Neural progenitor cell (in vitro differentiated cells): ENCODE measurements at regions not wholly inside any gene's neighbourhood (a gene's known extent, or its start where the extent isn't known, plus 50 kb on each side); places are given as distances from the start of the nearest gene placed in this dataset.

Experiments
- EZH2 ChIP-seq: fragments of 200-600 bp; sonication (generic); IDR thresholded peaks from 2 replicates; pipeline ENCODE4 v1.6.1; 2017; ENCODE audit warnings: antibody characterized with exemption, mild to moderate bottlenecking, moderate library complexity
- EZH2phosphoT487 ChIP-seq: fragments of 200-600 bp; sonication (generic); IDR thresholded peaks from 2 replicates; pipeline ENCODE4 v1.6.1; 2017; ENCODE audit warnings: antibody characterized with exemption
- TF ChIP-seq, protein P1 (sequence below): fragments of 200-600 bp; sonication (generic); IDR thresholded peaks from 2 replicates; pipeline ENCODE4 v1.5.1; 2017; ENCODE audit warnings: antibody characterized with exemption, mild to moderate bottlenecking

DNA sequence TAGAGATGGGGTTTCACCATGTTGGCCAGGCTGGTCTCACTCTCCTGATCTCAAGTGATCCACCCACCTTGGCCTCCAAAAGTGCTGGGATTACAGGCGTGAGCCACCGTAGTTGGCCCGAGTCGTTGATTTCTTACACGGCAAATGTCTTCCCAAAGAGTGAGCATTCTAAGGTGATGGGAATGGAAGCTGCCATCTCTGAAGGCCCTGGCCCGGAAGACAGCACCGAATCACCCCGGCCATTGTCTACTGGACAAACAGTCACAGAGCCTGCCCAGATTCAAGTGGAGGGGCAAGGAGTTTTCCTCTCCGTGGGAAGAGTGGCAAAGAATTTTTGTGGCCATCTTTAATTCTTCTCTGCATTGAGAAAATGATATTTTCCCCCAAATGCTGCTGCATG, 92.1 kb upstream of the AJAP1 start:
- TF ChIP-seq, protein P1, sequence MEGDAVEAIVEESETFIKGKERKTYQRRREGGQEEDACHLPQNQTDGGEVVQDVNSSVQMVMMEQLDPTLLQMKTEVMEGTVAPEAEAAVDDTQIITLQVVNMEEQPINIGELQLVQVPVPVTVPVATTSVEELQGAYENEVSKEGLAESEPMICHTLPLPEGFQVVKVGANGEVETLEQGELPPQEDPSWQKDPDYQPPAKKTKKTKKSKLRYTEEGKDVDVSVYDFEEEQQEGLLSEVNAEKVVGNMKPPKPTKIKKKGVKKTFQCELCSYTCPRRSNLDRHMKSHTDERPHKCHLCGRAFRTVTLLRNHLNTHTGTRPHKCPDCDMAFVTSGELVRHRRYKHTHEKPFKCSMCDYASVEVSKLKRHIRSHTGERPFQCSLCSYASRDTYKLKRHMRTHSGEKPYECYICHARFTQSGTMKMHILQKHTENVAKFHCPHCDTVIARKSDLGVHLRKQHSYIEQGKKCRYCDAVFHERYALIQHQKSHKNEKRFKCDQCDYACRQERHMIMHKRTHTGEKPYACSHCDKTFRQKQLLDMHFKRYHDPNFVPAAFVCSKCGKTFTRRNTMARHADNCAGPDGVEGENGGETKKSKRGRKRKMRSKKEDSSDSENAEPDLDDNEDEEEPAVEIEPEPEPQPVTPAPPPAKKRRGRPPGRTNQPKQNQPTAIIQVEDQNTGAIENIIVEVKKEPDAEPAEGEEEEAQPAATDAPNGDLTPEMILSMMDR: no peak
- TF ChIP-seq EZH2: no peak
- no peak for TF ChIP-seq EZH2phosphoT487
